ENCODE measurements at regions not wholly inside any gene's neighbourhood (a gene's known extent, or its start where the extent isn't known, plus 50 kb on each side); places are given as distances from the start of the nearest gene placed in this dataset.

DNA sequence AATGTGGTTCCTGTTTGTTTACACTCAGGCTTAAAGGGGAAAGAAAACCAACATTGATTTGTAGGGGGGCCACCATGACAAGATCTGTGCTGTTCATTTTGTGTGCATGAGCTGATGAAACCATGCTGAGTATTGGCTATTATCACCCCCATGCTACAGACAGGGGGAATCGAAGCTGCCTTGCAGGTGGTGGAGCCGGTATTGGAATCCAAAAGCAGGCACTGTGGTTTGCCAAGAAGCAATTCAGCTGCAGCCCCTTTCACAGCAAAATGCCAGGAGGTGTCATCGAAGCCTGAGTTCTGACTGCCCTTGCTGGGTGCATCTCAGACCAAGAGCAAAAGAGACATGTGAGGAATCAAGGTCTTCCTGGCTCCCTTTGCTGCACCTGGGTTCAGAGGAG, 221.9 kb downstream of the UXS1 start:
- TF ChIP-seq POLR2AphosphoS5 (IDR thresholded peaks at IDR 0.05; ENCODE audit: insufficient read depth in 1 of 2, low read depth in 1 of 2) (no peak), POLR2A (IDR thresholded peaks at IDR 0.05) (no peak)
- TF ChIP-seq, protein P1, sequence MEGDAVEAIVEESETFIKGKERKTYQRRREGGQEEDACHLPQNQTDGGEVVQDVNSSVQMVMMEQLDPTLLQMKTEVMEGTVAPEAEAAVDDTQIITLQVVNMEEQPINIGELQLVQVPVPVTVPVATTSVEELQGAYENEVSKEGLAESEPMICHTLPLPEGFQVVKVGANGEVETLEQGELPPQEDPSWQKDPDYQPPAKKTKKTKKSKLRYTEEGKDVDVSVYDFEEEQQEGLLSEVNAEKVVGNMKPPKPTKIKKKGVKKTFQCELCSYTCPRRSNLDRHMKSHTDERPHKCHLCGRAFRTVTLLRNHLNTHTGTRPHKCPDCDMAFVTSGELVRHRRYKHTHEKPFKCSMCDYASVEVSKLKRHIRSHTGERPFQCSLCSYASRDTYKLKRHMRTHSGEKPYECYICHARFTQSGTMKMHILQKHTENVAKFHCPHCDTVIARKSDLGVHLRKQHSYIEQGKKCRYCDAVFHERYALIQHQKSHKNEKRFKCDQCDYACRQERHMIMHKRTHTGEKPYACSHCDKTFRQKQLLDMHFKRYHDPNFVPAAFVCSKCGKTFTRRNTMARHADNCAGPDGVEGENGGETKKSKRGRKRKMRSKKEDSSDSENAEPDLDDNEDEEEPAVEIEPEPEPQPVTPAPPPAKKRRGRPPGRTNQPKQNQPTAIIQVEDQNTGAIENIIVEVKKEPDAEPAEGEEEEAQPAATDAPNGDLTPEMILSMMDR (IDR thresholded peaks at IDR 0.05) = no peak
- Histone ChIP-seq H3K9me3 (no peaks in the 10 kb centered on the region), H3K27ac (no peak overlapping the region), H3K27me3 (no peaks in the 10 kb centered on the region), H3K4me1 (no peaks in the 10 kb centered on the region), H3K4me3 (no peak overlapping the region), H3K36me3 (no peaks in the 10 kb centered on the region)
- intact Hi-C loops (cut with DNase I) = no loop called here
- no peak for DNase-seq (ENCODE audit: extremely low spot score in 2 of 2)

DNA sequence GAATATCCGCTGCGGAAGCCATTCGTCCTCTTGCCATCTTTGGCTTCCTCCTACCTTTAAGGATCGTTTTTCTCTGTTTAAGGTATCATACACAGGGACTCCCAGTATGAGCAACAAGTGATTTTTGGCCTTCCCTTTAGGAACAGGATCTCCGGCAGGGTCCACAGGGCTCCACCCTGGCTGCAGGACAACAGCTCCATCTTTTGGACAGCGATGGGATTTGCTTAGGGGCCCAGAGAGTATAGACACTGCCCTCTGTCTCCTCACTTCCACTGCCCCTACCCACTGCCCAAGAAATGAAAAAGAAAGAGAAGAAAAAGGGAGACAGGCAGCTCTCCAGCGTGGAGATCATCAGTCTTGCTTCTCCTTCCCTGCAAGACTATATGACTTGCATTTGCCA, 224.5 kb downstream of the UXS1 start:
- no peaks in the 10 kb centered on the region for H3K36me3 ChIP-seq
- no peaks in the 10 kb centered on the region for H3K4me1 ChIP-seq
- intact Hi-C loops (cut with DNase I) = no loop called here
- no peak for DNase-seq (ENCODE audit: extremely low spot score in 2 of 2)
- no peak overlapping the region for H3K4me3 ChIP-seq
- no peak overlapping the region for H3K27ac ChIP-seq
- H3K27me3 ChIP-seq = no peaks in the 10 kb centered on the region
- no peak for TF ChIP-seq POLR2A (IDR thresholded peaks at IDR 0.05)
- TF ChIP-seq, protein P1 (IDR thresholded peaks at IDR 0.05) = no peak
- no peak for TF ChIP-seq POLR2AphosphoS5 (IDR thresholded peaks at IDR 0.05; ENCODE audit: insufficient read depth in 1 of 2, low read depth in 1 of 2)
- H3K9me3 ChIP-seq = no peaks in the 10 kb centered on the region

DNA sequence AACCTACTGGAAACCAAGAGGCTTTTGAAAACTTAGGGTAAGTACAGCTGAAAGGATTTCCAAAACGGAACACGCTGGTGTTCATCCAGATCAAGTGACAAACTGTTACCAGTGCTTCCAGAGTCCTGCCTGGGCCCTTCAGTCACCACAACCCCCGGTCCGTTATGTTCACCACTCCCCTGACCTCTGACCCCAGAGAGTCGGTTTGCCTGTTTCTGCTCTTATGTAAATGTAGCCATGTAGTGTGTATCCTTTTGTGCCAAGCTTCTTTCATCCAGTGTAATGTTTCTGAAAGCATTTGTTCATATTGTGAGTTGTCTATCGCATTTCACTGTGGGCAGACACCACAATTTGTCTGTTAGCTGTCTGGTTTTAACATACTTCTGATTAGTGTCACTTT, 217.5 kb downstream of the NCK2 start:
- no peaks in the 10 kb centered on the region for H3K36me3 ChIP-seq
- DNase-seq (ENCODE audit: extremely low spot score in 2 of 2) = no peak
- intact Hi-C loops (cut with DNase I) = no loop called here
- H3K27ac ChIP-seq = no peak overlapping the region
- H3K27me3 ChIP-seq = no peaks in the 10 kb centered on the region
- no peaks in the 10 kb centered on the region for H3K4me1 ChIP-seq
- H3K4me3 ChIP-seq = no peak overlapping the region
- no peaks in the 10 kb centered on the region for H3K9me3 ChIP-seq
- TF ChIP-seq POLR2A (IDR thresholded peaks at IDR 0.05) (no peak), POLR2AphosphoS5 (IDR thresholded peaks at IDR 0.05; ENCODE audit: insufficient read depth in 1 of 2, low read depth in 1 of 2) (no peak)
- TF ChIP-seq, protein P1 (IDR thresholded peaks at IDR 0.05) = no peak

DNA sequence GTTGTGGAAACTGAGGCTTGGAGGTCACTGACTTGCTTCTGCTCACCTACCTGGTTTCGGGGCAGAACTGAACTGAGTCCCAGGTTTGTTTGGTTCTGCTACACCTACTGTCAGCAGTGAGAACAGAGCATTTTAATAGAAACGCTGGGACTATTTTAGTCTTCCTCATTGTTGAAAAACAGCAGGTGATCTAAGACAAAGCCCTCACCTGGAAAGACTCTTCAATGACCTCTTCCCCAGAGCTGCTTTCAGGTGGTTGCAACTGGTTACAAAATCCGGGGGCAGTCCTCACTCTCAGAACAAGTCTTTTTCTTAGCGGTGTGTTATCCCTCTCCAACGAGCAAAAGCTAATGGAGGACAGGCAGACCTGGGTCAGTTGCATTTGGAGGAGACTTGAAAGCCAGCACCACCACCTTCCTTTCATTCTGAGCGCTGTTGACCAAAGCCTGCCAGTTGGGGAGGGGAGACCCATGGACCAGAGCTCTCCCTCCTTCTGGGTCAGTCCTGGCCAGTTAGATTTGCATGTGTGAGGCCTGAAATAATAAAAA, 217.0 kb downstream of the NCK2 start:
- TF ChIP-seq, protein P1 (IDR thresholded peaks at IDR 0.05) = no peak
- TF ChIP-seq POLR2AphosphoS5 (IDR thresholded peaks at IDR 0.05; ENCODE audit: insufficient read depth in 1 of 2, low read depth in 1 of 2) = no peak
- no peak for DNase-seq (ENCODE audit: extremely low spot score in 2 of 2)
- intact Hi-C loops (cut with DNase I) = no loop called here
- H3K4me1 ChIP-seq = no peaks in the 10 kb centered on the region
- no peaks in the 10 kb centered on the region for H3K36me3 ChIP-seq
- H3K27ac ChIP-seq = no peak overlapping the region
- H3K4me3 ChIP-seq = no peak overlapping the region
- no peaks in the 10 kb centered on the region for H3K9me3 ChIP-seq
- H3K27me3 ChIP-seq = no peaks in the 10 kb centered on the region

DNA sequence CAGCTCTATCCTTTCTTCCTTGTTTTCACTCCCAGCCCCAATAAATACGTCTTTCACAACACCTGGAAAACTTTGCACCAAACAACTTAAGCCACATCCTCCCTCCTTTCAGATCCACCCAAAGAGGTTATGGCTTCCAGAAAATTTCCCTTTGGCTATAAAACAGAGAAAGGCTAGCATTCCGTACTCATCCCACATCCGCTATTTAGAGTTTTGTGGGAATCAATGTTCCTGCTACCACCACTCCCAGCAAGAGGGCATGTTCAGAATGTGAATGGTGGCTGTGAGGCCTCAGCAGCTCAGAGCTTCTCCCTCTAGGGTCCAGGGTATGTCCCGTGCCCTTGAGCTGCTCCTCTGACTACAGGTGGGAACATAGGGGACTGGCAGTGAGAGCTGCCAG, 214.6 kb downstream of the NCK2 start:
- TF ChIP-seq, protein P1 (IDR thresholded peaks at IDR 0.05) = no peak
- TF ChIP-seq POLR2A (IDR thresholded peaks at IDR 0.05) = no peak
- no peak for TF ChIP-seq POLR2AphosphoS5 (IDR thresholded peaks at IDR 0.05; ENCODE audit: insufficient read depth in 1 of 2, low read depth in 1 of 2)
- Histone ChIP-seq H3K4me1 (no peaks in the 10 kb centered on the region), H3K27me3 (no peaks in the 10 kb centered on the region), H3K4me3 (no peak overlapping the region), H3K9me3 (no peaks in the 10 kb centered on the region), H3K27ac (no peak overlapping the region), H3K36me3 (no peaks in the 10 kb centered on the region)
- intact Hi-C loops (cut with DNase I) = no loop called here
- DNase-seq (ENCODE audit: extremely low spot score in 2 of 2) = no peak
